K562 (cell line): ENCODE measurements at regions not wholly inside any gene's neighbourhood (a gene's known extent, or its start where the extent isn't known, plus 50 kb on each side); places are given as distances from the start of the nearest gene placed in this dataset.

ENCODE experiments used
- ATAC-seq: fragments of 200-7000 bp; cut with Tn5 transposase; 3 replicates; pipeline ENCODE4 v1.9.1; 2020; ENCODE audit warnings: moderate library complexity
- BruUV-seq: library from RNA; stranded (reverse); fragments of 400-500 nt; replicated peaks from 2 replicates; lab custom pipeline; 2021; lab: Mats Ljungman, UMichigan
- CTCF ChIA-PET: fragments of 300-600 bp; formaldehyde crosslinking; extraction: SDS; loops from one replicate; lab custom pipeline; 2021; ENCODE audit warnings: low intra/inter-chr PET ratio; lab: Yijun Ruan, JAX
- POLR2A ChIA-PET: fragments of 300-600, 350-650 bp; sonication (Branson Sonifier 250); formaldehyde crosslinking; extraction: SDS; loops from one replicate; lab custom pipeline; 2021; ENCODE audit warnings: antibody characterized with exemption, inconsistent platforms; lab: Yijun Ruan, JAX
- DNase-seq, 4 experiments: peaks; one replicate each; pipeline versions ENCODE4 v3.0.0 to v3.0.0-alpha.2; 2011 to 2018; ENCODE audit warnings: low spot score in 3 of 4, mixed read lengths in 3 of 4; ENCODE audit errors: extremely low read depth in 1 of 4
- FAIRE-seq: peaks from 2 replicates; lab custom pipeline; 2011; peaks lifted over from hg19 to GRCh38; lab: Jason Lieb, UNC
- H2AFZ ChIP-seq: 2 replicates; pipeline ENCODE4 v1.6.0; 2011; ENCODE audit warnings: low read depth, low read length, control low read depth, inconsistent platforms
- H3K27ac ChIP-seq: fragments of 200-600 bp; 3 replicates; pipeline ENCODE4 v1.8.0; 2011; ENCODE audit warnings: low read depth, mild to moderate bottlenecking, control low read depth, inconsistent platforms, low read length, moderate library complexity, mixed read lengths; ENCODE audit errors: extremely low read depth
- H3K27me3 ChIP-seq, 2 experiments: fragments of 300-600 bp in 1 of 2; 2 replicates in 1 of 2; 3 replicates in 1 of 2; pipeline versions ENCODE4 v1.6.0 to v1.8.0; 2011; ENCODE audit warnings: inconsistent platforms in 2 of 2, low read length in 2 of 2, mild to moderate bottlenecking in 1 of 2, mixed read lengths in 1 of 2, moderate library complexity in 1 of 2; ENCODE audit not compliant: control insufficient read depth in 2 of 2, insufficient read depth in 2 of 2
- H3K36me3 ChIP-seq: fragments of 300-600 bp; 3 replicates; pipeline ENCODE4 v1.8.0; 2011; ENCODE audit warnings: mild to moderate bottlenecking, low read length, inconsistent platforms; ENCODE audit not compliant: control insufficient read depth, insufficient read depth
- H3K4me1 ChIP-seq, 2 experiments: fragments of 200-600 bp in 1 of 2; replicated peaks in 1 of 2; 2 replicates in 1 of 2; 3 replicates in 1 of 2; pipeline versions ENCODE4 v1.5.1 to v1.8.0; 2011; ENCODE audit warnings: inconsistent platforms in 2 of 2, low read length in 2 of 2, mild to moderate bottlenecking in 1 of 2, mixed read lengths in 1 of 2, moderate library complexity in 1 of 2; ENCODE audit not compliant: control insufficient read depth in 2 of 2, insufficient read depth in 2 of 2
- H3K4me2 ChIP-seq: 2 replicates; pipeline ENCODE4 v1.6.1; 2011; ENCODE audit warnings: low read length, control low read depth, inconsistent platforms, mixed read lengths; ENCODE audit not compliant: insufficient read depth
- H3K4me3 ChIP-seq: fragments of 200-600 bp; sonication (generic), shearing (Covaris generic); 2 replicates; pipeline ENCODE4 v1.5.1; 2016; ENCODE audit warnings: control low read depth, inconsistent platforms
- H3K79me2 ChIP-seq: fragments of 200-600 bp; 3 replicates; pipeline ENCODE4 v1.8.0; 2011; ENCODE audit warnings: low read length, inconsistent platforms; ENCODE audit not compliant: control insufficient read depth, insufficient read depth
- H3K9ac ChIP-seq, 2 experiments: 2 replicates each; pipeline versions ENCODE4 v1.6.0 to v1.6.1; 2011; ENCODE audit warnings: low read depth in 2 of 2, low read length in 2 of 2, control low read depth in 1 of 2, inconsistent platforms in 1 of 2, mild to moderate bottlenecking in 1 of 2, mixed read lengths in 1 of 2; ENCODE audit not compliant: insufficient read depth in 1 of 2
- H3K9me1 ChIP-seq: one replicate; pipeline ENCODE4 v1.6.0; 2011; ENCODE audit warnings: inconsistent platforms, mild to moderate bottlenecking, low read length, moderate library complexity; ENCODE audit not compliant: control insufficient read depth, insufficient read depth
- H3K9me3 ChIP-seq: replicated peaks from 2 replicates; pipeline ENCODE4 v1.5.1; 2011; ENCODE audit warnings: low read depth, low read length, inconsistent platforms; ENCODE audit not compliant: control insufficient read depth, insufficient read depth
- H4K20me1 ChIP-seq: replicated peaks from 2 replicates; pipeline ENCODE4 v1.6.1; 2011; ENCODE audit warnings: low read length, inconsistent platforms, mixed read lengths; ENCODE audit not compliant: control insufficient read depth, insufficient read depth
- ETV1 ChIP-seq: fragments of 450-650 bp; conservative IDR thresholded peaks from 2 replicates; pipeline ENCODE4 v1.6.1; 2016; ENCODE audit warnings: missing genetic modification characterization, control low read depth, low read depth, missing compliant biosample characterization
- JUN ChIP-seq, 2 experiments: sonication (generic) in 1 of 2; formaldehyde crosslinking in 1 of 2; IDR thresholded peaks; 2 replicates each; pipeline versions ENCODE4 v1.6.1 to v1.8.0; 2012 to 2022; ENCODE audit warnings: borderline replicate concordance in 2 of 2, mild to moderate bottlenecking in 2 of 2, improper control_type of control experiment in 1 of 2, low read depth in 1 of 2, low read length in 1 of 2, missing genetic modification reagents in 1 of 2
- WGBS: fragments of 100-300 bp; shearing (Covaris generic); methylation state at CpG from one replicate; pipeline ENCODE4 v1.1.6; 2016; ENCODE audit warnings: low coverage, mixed read lengths; ENCODE audit not compliant: insufficient coverage; ENCODE audit errors: missing lambda C conversion rate; 5-methylcytosine and 5-hydroxymethylcytosine counted together
- in situ Hi-C: fragments of 300-500 bp; cut with MboI; formaldehyde crosslinking; loops from 4 replicates; pipeline ENCODE4 v1.15.0; 2018; ENCODE audit warnings: inconsistent platforms, mixed read lengths
- intact Hi-C: fragments of 100-400 bp; cut with micrococcal nuclease; formaldehyde crosslinking; loops from 2 replicates; pipeline ENCODE4 v1.14.2; 2022
- TF ChIP-seq, protein P1 (sequence below): fragments of 450-650 bp; IDR thresholded peaks from 2 replicates; pipeline ENCODE4 v1.6.1; 2016; ENCODE audit warnings: mild to moderate bottlenecking, moderate library complexity
- TF ChIP-seq, protein P2 (sequence below), 2 experiments: fragments of 450-650 bp; conservative IDR thresholded peaks; 2 replicates each; pipeline ENCODE4 v1.6.1; 2017; ENCODE audit warnings: mild to moderate bottlenecking in 2 of 2, moderate library complexity in 2 of 2
- TF ChIP-seq, protein P3 (sequence below), 2 experiments: IDR thresholded peaks; 2 replicates each; pipeline ENCODE4 v1.6.1; 2011; ENCODE audit warnings: borderline replicate concordance in 1 of 2, control low read depth in 1 of 2, low read depth in 1 of 2, low read length in 1 of 2, mild to moderate bottlenecking in 1 of 2, mixed read lengths in 1 of 2, moderate library complexity in 1 of 2; ENCODE audit not compliant: insufficient read depth in 1 of 2, insufficient read length in 1 of 2, poor library complexity in 1 of 2, severe bottlenecking in 1 of 2; ENCODE audit errors: extremely low read depth in 1 of 2

DNA sequence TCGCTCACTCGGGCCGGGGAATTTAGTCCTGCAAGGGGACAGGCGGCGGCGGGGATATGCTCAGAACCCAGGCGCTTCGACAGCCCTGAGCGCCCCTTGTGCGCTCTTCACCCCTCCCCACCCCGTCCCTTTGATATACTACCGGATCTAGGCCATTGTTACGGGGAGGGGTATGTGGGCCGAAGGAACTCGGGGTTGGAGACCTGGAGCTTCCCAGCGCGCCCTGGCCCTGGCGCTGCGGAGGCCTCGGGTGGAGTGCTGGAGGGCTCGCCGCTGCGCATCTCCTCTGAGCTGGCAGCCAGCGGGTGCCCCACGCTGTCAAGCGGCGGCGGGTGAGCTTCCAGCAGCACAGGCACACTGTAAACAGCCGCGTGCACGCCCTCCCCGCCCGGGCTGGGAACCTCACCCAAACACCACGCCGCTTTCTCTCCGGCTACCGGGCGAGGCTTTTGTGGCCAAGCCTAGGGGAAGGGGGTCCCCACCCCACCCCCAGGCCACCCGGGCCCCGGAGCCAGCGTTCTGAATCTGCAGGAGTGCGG is 54.5 kb upstream of the BCOR start:
- Histone ChIP-seq H3K9me3 (no peaks in the 10 kb centered on the region), H3K4me3 (peak overlapping the region; percentile 45), H3K27ac (peak overlapping the region; percentile 97), H4K20me1 (no peaks in the 10 kb centered on the region), H3K9ac (peak overlapping the region; percentile 79 to 89), H3K4me1 (peaks cover 46 to 90% of the 10 kb centered on the region in 2 experiments), H3K36me3 (no peaks in the 10 kb centered on the region), H3K9me1 (no peaks in the 10 kb centered on the region), H3K27me3 (no peaks in the 10 kb centered on the region), H2AFZ (no peak overlapping the region; the same call in 1 of the 2 replicates), H3K4me2 (peak overlapping the region; percentile 76), H3K79me2 (peaks cover 67% of the 10 kb centered on the region)
- in situ Hi-C loops, result loop anchor here (10.0 kb wide), 1 partner anchor 47 kb away; no protein-coding TSS in a partner anchor
- CTCF ChIA-PET, result no interaction called here
- TSS peak; percentile 62 for BruUV-seq
- intact Hi-C loops, result no loop called here
- ATAC-seq, result peak; percentile 2; the same call in 2 of the 3 replicates
- no peak for FAIRE-seq
- 18% methylated on average over 18 of the region's 42 CpGs for WGBS
- POLR2A ChIA-PET, result interaction anchor here (0.7 to 3.5 kb wide), 10 partner anchors 10 to 463 kb away, joined by 3 to 19 read pairs (median 6); partner anchors contain the start of gene BCOR
- DNase-seq, result peak in 2 of 4 experiments; percentile 28 to 40
- TF ChIP-seq, protein P1, sequence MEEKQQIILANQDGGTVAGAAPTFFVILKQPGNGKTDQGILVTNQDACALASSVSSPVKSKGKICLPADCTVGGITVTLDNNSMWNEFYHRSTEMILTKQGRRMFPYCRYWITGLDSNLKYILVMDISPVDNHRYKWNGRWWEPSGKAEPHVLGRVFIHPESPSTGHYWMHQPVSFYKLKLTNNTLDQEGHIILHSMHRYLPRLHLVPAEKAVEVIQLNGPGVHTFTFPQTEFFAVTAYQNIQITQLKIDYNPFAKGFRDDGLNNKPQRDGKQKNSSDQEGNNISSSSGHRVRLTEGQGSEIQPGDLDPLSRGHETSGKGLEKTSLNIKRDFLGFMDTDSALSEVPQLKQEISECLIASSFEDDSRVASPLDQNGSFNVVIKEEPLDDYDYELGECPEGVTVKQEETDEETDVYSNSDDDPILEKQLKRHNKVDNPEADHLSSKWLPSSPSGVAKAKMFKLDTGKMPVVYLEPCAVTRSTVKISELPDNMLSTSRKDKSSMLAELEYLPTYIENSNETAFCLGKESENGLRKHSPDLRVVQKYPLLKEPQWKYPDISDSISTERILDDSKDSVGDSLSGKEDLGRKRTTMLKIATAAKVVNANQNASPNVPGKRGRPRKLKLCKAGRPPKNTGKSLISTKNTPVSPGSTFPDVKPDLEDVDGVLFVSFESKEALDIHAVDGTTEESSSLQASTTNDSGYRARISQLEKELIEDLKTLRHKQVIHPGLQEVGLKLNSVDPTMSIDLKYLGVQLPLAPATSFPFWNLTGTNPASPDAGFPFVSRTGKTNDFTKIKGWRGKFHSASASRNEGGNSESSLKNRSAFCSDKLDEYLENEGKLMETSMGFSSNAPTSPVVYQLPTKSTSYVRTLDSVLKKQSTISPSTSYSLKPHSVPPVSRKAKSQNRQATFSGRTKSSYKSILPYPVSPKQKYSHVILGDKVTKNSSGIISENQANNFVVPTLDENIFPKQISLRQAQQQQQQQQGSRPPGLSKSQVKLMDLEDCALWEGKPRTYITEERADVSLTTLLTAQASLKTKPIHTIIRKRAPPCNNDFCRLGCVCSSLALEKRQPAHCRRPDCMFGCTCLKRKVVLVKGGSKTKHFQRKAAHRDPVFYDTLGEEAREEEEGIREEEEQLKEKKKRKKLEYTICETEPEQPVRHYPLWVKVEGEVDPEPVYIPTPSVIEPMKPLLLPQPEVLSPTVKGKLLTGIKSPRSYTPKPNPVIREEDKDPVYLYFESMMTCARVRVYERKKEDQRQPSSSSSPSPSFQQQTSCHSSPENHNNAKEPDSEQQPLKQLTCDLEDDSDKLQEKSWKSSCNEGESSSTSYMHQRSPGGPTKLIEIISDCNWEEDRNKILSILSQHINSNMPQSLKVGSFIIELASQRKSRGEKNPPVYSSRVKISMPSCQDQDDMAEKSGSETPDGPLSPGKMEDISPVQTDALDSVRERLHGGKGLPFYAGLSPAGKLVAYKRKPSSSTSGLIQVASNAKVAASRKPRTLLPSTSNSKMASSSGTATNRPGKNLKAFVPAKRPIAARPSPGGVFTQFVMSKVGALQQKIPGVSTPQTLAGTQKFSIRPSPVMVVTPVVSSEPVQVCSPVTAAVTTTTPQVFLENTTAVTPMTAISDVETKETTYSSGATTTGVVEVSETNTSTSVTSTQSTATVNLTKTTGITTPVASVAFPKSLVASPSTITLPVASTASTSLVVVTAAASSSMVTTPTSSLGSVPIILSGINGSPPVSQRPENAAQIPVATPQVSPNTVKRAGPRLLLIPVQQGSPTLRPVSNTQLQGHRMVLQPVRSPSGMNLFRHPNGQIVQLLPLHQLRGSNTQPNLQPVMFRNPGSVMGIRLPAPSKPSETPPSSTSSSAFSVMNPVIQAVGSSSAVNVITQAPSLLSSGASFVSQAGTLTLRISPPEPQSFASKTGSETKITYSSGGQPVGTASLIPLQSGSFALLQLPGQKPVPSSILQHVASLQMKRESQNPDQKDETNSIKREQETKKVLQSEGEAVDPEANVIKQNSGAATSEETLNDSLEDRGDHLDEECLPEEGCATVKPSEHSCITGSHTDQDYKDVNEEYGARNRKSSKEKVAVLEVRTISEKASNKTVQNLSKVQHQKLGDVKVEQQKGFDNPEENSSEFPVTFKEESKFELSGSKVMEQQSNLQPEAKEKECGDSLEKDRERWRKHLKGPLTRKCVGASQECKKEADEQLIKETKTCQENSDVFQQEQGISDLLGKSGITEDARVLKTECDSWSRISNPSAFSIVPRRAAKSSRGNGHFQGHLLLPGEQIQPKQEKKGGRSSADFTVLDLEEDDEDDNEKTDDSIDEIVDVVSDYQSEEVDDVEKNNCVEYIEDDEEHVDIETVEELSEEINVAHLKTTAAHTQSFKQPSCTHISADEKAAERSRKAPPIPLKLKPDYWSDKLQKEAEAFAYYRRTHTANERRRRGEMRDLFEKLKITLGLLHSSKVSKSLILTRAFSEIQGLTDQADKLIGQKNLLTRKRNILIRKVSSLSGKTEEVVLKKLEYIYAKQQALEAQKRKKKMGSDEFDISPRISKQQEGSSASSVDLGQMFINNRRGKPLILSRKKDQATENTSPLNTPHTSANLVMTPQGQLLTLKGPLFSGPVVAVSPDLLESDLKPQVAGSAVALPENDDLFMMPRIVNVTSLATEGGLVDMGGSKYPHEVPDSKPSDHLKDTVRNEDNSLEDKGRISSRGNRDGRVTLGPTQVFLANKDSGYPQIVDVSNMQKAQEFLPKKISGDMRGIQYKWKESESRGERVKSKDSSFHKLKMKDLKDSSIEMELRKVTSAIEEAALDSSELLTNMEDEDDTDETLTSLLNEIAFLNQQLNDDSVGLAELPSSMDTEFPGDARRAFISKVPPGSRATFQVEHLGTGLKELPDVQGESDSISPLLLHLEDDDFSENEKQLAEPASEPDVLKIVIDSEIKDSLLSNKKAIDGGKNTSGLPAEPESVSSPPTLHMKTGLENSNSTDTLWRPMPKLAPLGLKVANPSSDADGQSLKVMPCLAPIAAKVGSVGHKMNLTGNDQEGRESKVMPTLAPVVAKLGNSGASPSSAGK, result peak; percentile 59; the same call in 1 of the 2 replicates
- TF ChIP-seq ETV1 (tag) (peak; percentile 47; the same call in 1 of the 2 replicates), JUN (IDR thresholded peaks at IDR 0.05; ENCODE audit: borderline replicate concordance, low read depth, low read length) (no peak), JUN (CRISPR knock-in tag; IDR thresholded peaks at IDR 0.05; ENCODE audit: borderline replicate concordance) (no peak)
- TF ChIP-seq, protein P2, sequence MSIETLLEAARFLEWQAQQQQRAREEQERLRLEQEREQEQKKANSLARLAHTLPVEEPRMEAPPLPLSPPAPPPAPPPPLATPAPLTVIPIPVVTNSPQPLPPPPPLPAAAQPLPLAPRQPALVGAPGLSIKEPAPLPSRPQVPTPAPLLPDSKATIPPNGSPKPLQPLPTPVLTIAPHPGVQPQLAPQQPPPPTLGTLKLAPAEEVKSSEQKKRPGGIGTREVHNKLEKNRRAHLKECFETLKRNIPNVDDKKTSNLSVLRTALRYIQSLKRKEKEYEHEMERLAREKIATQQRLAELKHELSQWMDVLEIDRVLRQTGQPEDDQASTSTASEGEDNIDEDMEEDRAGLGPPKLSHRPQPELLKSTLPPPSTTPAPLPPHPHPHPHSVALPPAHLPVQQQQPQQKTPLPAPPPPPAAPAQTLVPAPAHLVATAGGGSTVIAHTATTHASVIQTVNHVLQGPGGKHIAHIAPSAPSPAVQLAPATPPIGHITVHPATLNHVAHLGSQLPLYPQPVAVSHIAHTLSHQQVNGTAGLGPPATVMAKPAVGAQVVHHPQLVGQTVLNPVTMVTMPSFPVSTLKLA (conservative IDR thresholded peaks at IDR 0.05), result peak in 1 of 2 experiments; percentile 26; a peak in 1 of 4 replicates
- TF ChIP-seq, protein P3, sequence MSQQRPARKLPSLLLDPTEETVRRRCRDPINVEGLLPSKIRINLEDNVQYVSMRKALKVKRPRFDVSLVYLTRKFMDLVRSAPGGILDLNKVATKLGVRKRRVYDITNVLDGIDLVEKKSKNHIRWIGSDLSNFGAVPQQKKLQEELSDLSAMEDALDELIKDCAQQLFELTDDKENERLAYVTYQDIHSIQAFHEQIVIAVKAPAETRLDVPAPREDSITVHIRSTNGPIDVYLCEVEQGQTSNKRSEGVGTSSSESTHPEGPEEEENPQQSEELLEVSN (IDR thresholded peaks at IDR 0.05; ENCODE audit: borderline replicate concordance in 1 of 2, extremely low read depth in 1 of 2, insufficient read depth in 1 of 2, insufficient read length in 1 of 2, low read depth in 1 of 2, low read length in 1 of 2, poor library complexity in 1 of 2, severe bottlenecking in 1 of 2), result peak in 1 of 2 experiments; percentile 52
